ENCODE measurements at regions not wholly inside any gene's neighbourhood (a gene's known extent, or its start where the extent isn't known, plus 50 kb on each side); places are given as distances from the start of the nearest gene placed in this dataset.

DNA sequence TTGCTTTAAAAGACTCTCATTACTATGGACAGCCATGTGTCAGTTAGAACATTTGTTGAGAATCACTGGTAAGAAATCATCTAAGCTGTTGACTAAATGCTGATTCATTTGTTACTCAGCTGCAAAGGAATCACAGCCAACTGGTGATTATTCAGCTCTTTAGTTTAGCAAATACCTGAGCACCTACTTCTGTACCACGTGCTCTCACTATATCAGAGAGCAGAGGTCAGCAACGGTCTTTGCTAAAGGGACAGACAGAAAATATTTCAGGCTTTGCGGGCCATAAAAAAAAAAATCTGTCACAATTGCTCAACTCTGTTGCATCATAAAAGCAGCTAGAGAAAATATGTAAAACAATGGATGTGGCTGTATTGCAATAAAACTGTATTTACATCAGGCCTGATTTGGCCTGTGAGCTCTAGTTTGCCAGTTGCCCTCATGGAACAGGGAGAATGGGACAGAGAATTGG, 377.6 kb downstream of the DNAH5 start:
- peak; percentile 15 for DNase-seq

DNA sequence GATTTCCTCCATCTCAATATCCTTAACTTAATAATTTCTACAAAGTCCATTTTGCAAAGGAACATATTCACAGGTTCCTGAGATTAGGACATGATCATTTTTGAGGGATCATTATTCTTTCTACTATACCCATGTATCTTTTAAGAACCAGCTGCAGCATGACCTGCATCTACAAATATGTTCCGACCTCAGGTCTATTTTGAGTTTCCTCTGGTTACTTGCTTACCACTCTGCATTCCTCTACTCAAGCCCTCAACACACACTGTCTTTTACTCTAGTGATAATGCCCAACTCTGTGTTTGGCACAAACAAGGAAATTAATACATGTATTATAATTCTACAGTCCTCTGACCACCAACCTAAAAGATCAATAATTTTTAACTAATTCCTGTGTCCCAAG, 386.1 kb downstream of the DNAH5 start:
- DNase-seq: no peak

DNA sequence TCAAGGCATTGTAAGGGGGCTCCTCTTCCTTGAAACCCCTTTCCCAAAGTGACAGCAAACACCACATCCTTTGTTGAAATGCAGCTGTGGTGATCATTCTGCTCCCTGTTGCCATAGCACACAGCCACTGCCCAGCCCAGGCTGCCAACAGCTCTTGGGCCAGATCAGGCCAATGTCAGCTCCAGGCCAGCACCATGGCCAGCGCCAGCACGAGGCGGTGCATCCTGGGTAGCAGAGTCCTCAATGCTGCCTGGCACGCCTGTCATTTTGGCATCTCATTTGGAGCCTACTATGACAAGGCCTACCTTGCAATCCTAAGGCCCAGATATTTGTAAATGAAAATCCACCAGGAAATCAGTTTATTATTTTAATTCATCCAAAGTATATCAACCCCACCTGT, 390.6 kb downstream of the DNAH5 start:
- no peak for DNase-seq

DNA sequence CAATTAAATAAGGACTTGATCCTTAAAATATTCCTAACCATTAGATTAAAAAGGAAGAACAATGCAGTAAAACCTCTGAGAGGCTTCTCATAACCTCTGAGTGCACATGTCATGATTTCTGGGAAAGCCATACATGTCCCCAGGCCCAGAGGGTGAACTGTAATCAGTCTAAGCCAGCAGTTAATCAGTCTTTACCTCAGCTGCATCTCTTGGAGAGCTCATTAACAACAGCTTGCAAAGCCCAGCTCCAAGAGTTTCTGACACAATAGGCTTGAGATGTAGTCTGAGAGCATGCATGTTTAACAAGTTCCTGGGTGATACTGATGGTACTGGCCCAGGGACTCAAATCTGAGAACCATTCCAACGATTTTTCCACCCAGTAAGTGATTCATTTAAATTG, 392.1 kb downstream of the DNAH5 start:
- DNase-seq: no peak

DNA sequence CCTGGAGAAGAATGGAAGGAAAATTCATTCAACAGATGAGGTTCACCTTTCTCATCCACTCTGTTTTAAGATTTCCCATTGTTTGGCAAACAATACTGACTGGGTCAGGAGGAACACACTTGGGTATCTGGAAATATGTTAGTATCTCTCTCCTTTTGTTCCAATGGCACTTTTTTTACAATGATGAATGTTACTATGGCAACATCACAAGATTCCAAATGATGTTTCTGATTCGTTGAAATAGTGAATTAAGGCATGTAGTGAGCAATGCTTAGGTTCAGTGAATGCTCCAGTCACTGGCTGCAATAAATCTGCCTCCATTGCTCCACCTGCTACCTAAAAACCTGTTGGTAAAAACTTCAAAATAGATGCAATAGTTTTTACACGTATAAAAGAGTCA, 392.8 kb downstream of the DNAH5 start:
- no peak for DNase-seq

DNA sequence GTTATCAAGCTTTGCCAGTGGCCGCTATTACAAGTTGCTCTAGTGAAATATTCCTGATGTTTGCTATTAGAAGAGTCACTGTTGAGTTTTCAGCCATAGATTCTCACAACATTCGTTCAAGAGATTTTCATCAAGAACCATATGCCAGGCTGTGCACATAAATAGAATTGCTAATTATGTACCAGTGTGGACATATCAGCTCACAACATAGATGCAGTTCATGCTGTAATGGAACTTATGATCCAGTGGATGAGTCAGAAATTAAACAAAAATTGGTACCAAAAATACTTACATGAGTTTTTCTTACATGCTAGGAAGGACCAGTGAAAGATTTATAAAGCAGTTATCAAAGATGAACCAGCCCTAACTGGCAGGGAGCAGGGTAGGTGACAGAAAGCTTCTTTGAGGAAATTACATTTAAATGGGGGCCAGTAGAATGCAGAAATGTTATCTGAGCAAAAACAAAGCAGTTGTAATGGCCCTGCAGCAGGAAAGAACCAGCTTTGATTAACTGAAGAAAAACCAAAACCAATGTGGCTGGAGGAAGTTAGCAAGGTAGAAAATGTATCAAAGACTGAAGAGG, 404.2 kb downstream of the DNAH5 start:
- no peak for DNase-seq

DNA sequence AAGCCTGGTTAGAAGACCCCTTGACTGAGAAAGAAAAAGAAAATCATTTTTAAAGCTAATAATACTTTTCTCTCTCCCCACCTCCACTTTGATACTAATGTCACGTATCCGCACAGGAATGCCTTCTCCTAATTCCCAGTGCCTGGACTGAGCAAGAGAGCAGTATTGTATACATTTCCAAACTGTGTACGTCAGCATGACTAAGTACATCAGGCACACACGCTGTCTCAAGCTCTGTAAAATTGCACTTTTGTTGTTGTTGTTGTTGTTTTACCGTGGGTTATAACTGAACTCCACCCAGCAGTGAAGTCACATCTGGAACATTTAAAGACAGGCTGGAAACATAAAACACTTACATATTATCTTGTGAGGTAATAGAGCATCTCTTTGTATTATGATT, 407.6 kb downstream of the DNAH5 start:
- no peak for DNase-seq

DNA sequence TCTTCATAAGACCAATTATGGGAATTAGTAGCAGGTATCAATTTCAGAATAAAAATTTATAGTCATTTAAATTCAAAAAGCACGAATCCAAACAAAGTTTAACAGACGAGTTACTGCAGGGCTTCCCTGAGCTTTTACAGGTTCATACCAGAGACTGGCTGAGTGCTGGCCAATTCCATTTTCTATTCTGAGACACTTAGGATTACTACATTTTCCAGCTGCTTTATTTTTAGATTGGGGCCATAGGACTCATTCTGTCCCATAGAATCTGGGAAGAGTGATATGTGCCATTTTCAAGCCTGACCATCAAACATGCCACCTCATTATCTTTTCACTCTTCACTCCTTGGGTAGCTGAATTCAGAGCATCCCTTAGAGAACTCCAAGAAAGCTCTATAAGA, 410.7 kb downstream of the DNAH5 start:
- no peak for DNase-seq

DNA sequence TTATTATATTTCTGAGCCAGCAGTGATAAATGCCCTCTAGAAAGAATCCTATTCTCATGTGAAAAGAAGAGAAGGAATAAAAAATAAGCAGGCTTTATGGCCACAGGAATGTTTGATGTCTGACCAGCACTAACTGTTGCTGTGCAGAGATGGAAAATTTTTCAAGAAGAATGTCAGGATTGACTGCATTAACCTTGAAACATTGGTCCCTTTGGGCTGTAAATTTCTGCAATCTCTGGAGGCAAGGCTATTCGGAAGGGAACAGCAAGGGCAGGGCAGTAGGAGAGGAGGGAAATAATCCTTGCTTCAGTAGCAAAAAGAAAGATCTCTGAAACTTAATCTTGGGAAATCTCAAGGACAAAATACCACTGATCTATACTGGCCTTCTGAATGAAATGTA, 415.2 kb downstream of the DNAH5 start:
- DNase-seq: no peak

DNA sequence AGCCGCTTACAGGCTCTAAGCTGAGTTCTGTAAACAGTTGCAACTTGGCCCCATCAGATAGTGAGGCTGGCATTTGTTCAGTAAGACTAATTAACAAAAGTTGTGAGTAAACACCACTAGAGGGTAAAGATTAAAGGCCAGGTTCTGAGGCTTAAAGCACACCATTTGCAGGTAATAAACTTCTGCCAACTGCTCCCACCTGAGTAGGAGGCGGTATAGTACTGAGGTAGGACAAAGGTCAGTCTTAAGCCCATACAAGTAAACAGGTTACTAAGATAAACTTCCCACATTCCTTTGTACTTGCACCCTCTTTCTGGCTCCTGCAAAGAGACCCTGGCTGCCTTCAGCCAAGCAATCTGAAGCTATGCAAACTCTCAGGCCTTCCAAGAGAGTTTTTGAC, 419.6 kb downstream of the DNAH5 start:
- no peak for DNase-seq

DNA sequence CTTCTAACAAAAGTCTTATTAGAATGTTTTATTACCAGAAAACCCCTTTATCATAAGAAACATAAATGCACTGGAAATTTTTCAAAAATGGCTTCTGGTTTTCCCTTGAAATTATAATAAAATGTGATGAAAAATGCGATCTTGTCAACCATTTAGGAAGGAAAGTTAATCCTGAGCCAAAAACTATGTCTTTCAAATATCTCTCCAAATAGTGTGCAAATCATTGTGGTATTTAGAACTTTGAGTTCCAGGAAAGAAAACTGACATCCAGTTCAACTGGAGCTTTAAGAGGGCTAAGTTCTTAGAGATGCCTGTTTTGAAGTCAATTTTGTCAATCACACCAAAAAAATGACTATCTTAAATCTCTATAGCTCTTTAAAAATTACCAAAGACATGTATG, 425.4 kb downstream of the DNAH5 start:
- no peak for DNase-seq

DNA sequence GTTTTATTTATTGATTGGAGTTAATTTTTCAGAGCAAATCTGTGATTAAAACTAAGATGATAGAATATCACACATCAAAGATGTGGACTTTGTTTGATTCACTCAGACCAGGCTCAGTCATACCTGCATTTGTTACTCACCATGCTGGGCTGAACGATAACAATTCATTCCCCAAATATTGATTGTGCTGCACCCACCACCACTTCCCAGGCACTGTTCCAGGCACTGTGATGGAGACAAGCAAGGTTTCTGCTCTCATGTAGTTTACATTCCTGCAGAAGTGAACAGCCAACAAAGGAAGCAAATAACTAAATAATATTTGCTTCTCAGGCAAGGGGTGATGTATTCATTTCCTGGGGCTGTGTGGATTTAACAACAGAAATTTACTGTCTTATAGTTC, 428.3 kb downstream of the DNAH5 start:
- DNase-seq: no peak

DNA sequence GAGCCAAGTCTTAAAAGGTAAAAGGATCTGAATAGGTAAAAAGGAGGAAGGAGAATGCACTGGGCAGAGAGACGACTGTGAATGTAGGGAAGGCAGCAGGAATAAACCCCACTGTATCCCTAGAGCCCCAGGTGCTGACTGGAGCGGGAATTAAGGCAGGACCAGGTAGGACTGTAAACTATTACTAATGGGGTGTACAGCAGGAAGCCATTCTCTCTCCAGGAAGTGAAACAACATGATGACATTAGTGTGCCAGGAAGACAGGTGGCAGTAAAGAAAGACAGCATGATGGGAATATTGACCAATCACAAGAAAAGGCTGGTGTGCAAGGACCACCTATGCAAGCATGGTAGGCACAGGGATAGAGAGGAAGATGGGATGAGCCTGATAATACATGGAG, 433.0 kb downstream of the DNAH5 start:
- DNase-seq: no peak

DNA sequence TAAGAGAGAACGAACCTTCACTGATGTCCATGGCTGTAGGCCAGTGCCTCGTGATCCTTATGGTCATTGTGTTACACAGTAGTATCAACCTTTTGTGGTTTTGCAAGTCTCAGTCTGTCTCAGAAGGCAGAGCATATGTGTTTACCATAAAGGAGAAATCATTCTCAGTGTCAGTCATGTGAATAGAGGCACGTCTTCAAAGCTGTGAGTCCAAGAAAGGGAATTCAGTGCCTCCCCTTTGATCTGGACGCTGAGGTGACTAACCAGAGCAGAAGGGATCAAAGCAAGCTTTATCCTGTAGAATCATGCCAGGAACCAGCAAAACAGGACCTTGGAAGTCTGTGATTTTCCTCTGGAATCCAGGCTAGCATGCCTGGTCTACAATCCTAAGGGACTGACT, 433.9 kb downstream of the DNAH5 start:
- no peak for DNase-seq

DNA sequence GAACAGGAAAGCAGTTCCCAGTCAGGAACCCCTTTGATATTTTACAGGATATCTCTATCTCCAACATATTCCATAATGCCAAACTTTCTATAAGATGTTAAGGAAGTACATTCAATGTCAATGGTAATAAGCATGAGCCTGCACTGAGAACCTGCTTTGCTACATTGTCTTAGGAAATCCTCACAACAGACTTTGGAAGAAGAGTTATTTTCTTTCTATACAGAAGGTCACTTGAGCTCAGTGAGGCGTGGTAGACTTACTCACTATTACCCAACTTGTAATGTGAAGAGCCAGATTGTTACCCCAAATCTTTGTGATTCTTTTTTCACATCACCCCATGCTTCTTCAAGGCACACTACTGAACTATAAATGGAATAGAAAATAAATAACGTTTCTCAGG, 435.9 kb downstream of the DNAH5 start:
- no peak for DNase-seq

DNA sequence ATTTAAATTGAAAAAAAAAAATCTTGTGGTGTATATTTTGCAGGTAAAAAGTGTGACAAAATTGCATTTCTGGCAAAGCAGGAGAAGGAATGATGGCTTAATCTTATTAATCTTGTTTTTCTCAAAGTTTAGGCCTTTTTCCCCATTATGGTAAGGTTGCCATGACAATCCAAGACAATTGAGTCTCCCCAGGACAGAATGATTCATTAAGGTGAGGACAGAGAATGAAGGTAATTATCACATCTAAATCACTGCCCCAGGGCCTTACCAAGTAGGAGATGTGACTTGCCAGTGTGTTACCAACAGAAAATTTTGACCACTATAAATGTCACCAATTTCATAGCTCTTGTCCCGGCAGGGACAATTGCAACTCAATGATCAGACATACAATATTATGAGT, 439.2 kb downstream of the DNAH5 start:
- DNase-seq: no peak

DNA sequence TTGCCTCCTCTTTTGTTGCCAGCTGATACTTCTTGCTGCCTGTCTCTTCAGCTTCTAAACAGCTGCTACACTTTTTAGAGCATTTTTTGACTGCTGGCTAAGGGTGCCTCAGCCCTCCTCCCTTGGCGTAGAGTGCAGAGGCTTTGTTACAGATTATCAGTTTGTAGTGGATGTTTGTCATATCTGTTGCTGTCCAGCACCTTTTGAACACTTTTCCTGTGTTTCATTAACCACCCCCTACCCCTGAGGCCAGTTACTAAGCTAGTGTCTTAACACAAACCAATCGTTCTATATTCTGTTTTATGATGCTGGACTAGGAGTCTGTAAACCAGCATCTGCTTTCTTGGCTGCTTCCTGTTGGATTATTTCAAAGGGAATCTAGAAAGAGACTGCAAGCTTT, 441.5 kb downstream of the DNAH5 start:
- DNase-seq: no peak

DNA sequence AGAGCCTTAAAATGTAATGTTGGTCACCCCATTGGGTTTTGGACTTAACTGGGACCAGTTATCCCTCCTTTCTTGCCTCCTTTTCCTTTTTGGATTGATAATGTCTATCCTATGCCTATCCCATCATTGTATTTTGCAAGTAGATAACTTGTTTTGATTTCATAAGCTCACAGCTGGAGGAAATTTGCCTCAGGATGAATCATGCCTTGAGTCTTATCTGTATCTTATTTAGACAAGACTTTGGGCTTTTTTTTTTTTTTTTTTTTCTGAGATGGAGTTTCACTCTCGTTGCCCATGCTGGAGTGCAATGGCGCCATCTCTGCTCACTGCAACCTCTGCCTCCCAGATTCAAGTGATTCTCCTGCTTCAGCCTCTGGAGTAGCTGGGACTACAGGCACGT, 443.3 kb downstream of the DNAH5 start:
- DNase-seq: no peak

DNA sequence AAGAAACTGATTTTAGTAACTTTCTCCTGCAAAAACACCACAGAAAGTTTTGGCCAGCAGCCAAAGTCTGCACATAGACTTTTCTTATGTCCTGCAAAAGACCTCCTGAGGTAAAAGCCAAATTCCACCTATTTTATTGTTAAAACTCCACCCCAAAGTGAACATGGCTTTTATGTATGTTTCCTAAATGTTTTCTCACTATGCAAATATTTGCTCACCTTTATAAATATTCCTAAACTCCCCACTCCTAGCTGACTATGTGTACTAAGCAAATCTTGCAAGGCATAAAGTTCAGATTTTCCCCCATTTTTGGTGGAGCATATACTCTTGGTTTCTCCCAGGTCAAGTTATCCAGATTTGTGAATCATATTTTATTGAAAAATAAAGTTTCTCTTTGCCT, 446.2 kb downstream of the DNAH5 start:
- no peak for DNase-seq

DNA sequence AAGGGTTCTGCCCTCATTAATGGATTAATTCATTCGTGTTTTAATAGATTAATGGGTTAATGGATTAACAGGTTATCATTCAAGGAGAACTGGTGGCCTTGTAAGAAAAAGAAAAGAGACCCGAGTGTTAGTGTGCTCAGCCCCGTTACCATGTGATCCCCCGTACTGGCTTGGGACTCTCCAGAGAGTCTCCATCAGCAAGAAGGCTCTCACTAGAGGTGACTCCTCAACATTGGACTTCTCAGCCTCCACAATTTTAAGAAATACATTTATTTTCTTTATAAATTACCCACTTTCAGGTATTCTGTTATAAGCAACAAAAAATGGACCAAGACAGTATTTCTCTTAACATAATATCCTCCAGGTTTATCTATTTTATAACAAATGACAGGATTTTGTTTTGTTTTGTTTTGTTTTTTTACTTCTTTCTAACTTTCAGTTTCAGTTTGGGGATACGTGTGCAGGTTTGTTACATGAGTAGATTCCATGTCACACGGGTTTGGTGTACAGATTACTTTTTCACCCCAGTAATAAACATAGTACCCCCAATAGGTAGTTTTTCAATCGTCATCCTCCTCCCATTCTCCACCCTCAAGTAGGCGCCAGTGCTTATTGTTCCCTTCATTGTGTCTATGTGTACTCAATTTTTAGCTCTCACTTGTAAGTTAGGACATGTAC, 456.1 kb downstream of the DNAH5 start:
- no peak for DNase-seq

DNA sequence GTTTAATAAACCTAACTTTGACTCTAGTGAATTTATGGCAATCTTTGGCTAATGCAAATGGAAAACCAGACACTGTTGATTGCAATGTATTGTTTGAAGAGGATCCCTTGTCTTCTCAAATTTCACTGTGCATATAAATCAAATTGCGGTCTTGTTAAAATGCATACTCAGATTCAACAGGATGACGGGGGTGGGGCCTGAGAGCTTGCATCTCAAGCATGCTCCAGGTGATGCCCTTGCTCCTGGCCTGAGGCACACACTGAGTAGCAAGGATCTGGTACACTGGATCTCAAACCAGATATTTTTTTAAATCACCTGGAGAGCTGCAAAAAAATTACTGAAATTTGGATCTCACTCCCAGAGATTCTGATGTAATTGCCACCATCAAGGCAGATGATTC, 463.7 kb downstream of the DNAH5 start:
- no peak for DNase-seq

DNA sequence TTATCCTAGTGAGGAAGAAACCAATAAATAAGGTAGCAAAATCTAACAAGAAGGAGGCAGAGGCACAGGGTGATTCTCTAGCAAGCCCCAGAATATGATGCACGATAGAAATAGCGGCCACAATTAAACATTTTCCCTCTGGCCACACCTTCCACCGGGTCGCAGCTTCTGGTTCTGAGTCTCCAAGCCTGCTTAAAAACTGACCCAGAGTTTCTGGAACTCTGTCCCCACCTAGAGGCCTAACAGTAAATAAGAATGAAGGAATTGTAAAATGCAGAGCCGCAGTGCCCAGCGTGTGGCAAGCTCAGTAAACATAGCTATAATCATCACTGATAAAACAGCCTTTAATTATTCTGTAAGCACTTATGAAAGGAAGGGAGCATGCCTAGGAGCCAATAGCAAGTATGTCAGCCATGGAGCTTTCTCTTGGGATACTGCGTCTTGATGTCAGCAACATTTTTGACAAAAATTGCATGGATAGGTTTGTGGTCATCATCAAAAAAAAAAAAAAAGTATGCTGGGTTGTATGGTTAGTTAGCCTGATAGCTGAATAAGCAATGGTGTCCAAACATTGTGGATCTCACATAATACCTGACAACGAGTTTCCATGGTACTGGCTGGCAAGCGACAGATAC, 465.5 kb downstream of the DNAH5 start:
- no peak for DNase-seq

DNA sequence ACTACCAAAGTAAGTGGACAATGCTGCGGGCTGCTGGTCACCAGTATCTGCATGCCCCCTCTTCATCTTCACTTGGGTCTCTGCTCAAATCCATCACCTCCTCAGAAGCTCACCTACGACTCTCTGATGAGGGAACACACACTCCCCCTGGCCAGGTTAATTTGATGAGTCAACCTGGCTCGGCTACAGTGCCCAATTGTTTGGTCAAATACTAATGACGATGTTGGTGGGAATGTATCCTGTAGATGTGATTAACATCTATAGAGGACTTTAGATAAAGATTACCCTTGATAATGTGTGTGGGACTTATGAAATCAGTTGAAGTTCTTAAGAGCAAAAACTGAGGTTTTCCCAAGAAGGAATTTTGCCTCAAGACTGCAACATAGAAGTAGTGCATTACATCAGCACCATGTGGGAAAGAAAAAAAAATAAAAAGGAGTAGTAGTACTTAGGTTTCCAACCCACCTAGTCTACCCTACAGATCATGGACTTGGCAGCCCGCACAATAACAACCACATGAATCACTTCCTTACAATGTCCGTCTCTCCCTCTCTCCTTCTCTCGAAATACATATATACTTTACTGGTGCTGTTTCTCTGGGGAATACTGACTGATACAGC, 467.3 kb downstream of the DNAH5 start:
- no peak for DNase-seq

DNA sequence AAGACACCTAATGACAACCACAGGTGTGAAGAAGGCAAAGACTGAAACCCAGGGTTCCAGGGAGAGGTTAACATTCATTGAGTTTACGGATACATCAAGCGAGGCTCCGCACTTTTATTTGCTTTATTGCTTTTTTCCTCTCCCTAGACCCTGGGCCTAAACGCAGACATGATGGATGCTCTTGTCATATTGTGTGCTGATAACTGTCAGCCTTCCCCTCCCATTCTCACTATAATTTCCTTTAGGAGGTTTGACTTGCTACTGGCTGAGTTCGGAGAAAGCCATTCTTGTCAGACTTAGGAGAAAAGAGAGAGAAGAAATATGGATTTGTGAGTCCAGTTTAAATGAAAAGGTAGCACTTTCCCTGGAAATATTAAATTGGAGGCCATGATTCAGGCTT, 471.6 kb downstream of the DNAH5 start:
- DNase-seq: no peak

Data from T1000 (cell line).